SK-N-SH treated with all-trans-retinoic acid at 6 μM for 48 hours (cell line): ENCODE measurements at regions not wholly inside any gene's neighbourhood (a gene's known extent, or its start where the extent isn't known, plus 50 kb on each side); places are given as distances from the start of the nearest gene placed in this dataset.

Experiments used
- ATAC-seq: fragments of 200-7000 bp; cut with Tn5 transposase; 3 replicates; pipeline ENCODE4 v1.9.1; 2020; ENCODE audit warnings: mild to moderate bottlenecking, moderate library complexity
- BACH2 ChIP-seq: fragments of 250-450 bp; sonication (Bioruptor Pico); IDR thresholded peaks from 2 replicates; pipeline ENCODE4 v1.9.0; 2021; ENCODE audit warnings: mild to moderate bottlenecking, borderline replicate concordance
- CREB5 ChIP-seq: fragments of 250-450 bp; sonication (Bioruptor Pico); IDR thresholded peaks from 2 replicates; pipeline ENCODE4 v1.5.1; 2020; ENCODE audit warnings: low read depth, mild to moderate bottlenecking, moderate library complexity
- CSDC2 ChIP-seq: fragments of 250-450 bp; sonication (Bioruptor Pico); IDR thresholded peaks from 2 replicates; pipeline ENCODE4 v1.5.0; 2020; ENCODE audit warnings: mild to moderate bottlenecking, moderate library complexity
- CSRNP3 ChIP-seq: fragments of 250-450 bp; sonication (Bioruptor Pico); IDR thresholded peaks from 2 replicates; pipeline ENCODE4 v1.5.1; 2021; ENCODE audit warnings: mild to moderate bottlenecking, moderate library complexity
- ESRRG ChIP-seq: fragments of 250-450 bp; sonication (Bioruptor Pico); IDR thresholded peaks from 2 replicates; pipeline ENCODE4 v1.6.1; 2021; ENCODE audit warnings: mild to moderate bottlenecking
- GLIS3 ChIP-seq: fragments of 250-450 bp; sonication (Bioruptor Pico); IDR thresholded peaks from 2 replicates; pipeline ENCODE4 v1.5.0; 2020; ENCODE audit warnings: mild to moderate bottlenecking, moderate library complexity
- ISL1 ChIP-seq: fragments of 250-450 bp; sonication (Bioruptor Pico); IDR thresholded peaks from 2 replicates; pipeline ENCODE4 v2.1.2; 2022; ENCODE audit warnings: mild to moderate bottlenecking, moderate library complexity
- POU6F1 ChIP-seq: fragments of 250-450 bp; sonication (Bioruptor Pico); IDR thresholded peaks from 2 replicates; pipeline ENCODE4 v1.8.0; 2021; ENCODE audit warnings: low read depth, mild to moderate bottlenecking, moderate library complexity, borderline replicate concordance
- PPARA ChIP-seq: fragments of 250-450 bp; sonication (Bioruptor Pico); IDR thresholded peaks from 2 replicates; pipeline ENCODE4 v1.5.0; 2020; ENCODE audit warnings: mild to moderate bottlenecking, borderline replicate concordance
- RARB ChIP-seq: fragments of 250-450 bp; sonication (Bioruptor Pico); IDR thresholded peaks from 2 replicates; pipeline ENCODE4 v1.8.0; 2021; ENCODE audit warnings: mild to moderate bottlenecking, moderate library complexity
- SNAI2 ChIP-seq: fragments of 250-450 bp; sonication (Bioruptor Pico); IDR thresholded peaks from 2 replicates; pipeline ENCODE4 v1.5.0; 2020; ENCODE audit warnings: mild to moderate bottlenecking, moderate library complexity
- TCF4 ChIP-seq: fragments of 250-450 bp; sonication (Bioruptor Pico); IDR thresholded peaks from 2 replicates; pipeline ENCODE4 v1.8.0; 2021; ENCODE audit warnings: mild to moderate bottlenecking, moderate library complexity, borderline replicate concordance
- TOX ChIP-seq: fragments of 250-450 bp; sonication (Bioruptor Pico); IDR thresholded peaks from 2 replicates; pipeline ENCODE4 v1.8.0; 2021; ENCODE audit warnings: mild to moderate bottlenecking, moderate library complexity, borderline replicate concordance
- TSHZ2 ChIP-seq: fragments of 250-450 bp; sonication (Bioruptor Pico); IDR thresholded peaks from 2 replicates; pipeline ENCODE4 v1.5.0; 2020; ENCODE audit warnings: mild to moderate bottlenecking, moderate library complexity
- ZFP3 ChIP-seq: fragments of 250-450 bp; sonication (Bioruptor Pico); IDR thresholded peaks from 2 replicates; pipeline ENCODE4 v1.5.0; 2020; ENCODE audit warnings: mild to moderate bottlenecking, moderate library complexity
- ZFP30 ChIP-seq: fragments of 450-650 bp; formaldehyde crosslinking; IDR thresholded peaks from 2 replicates; pipeline ENCODE4 v1.5.0; 2022; ENCODE audit warnings: mild to moderate bottlenecking, moderate library complexity
- ZNF565 ChIP-seq: fragments of 450-650 bp; formaldehyde crosslinking; conservative IDR thresholded peaks from 2 replicates; pipeline ENCODE4 v1.5.0; 2020; ENCODE audit warnings: low read depth, mild to moderate bottlenecking, moderate library complexity
- ZNF70 ChIP-seq: fragments of 450-650 bp; formaldehyde crosslinking; IDR thresholded peaks from 2 replicates; pipeline ENCODE4 v1.5.0; 2020; ENCODE audit warnings: mild to moderate bottlenecking, moderate library complexity
- ZNF8 ChIP-seq: fragments of 450-650 bp; formaldehyde crosslinking; IDR thresholded peaks from 2 replicates; pipeline ENCODE4 v1.5.0; 2020; ENCODE audit warnings: mild to moderate bottlenecking, moderate library complexity

- peak; percentile 92 for ATAC-seq
Observed at GRCh38 chr4:124415146-124415545, 297.4 kb downstream of the ANKRD50 start.

GRCh38 chr4:124417371-124417770 lies 295.2 kb downstream of the ANKRD50 start:
- no peak for ATAC-seq
- TF ChIP-seq POU6F1 (CRISPR knock-in tag), result no peak
- TF ChIP-seq CSDC2 (CRISPR knock-in tag), result no peak
- no peak for TF ChIP-seq ZFP3
- no peak for TF ChIP-seq CSRNP3 (CRISPR knock-in tag)
- no peak for TF ChIP-seq CREB5
- no peak for TF ChIP-seq BACH2 (CRISPR knock-in tag)
- no peak for TF ChIP-seq SNAI2 (CRISPR knock-in tag)
- TF ChIP-seq RARB (CRISPR knock-in tag), result no peak
- TF ChIP-seq ZNF70 (CRISPR knock-in tag), result no peak
- TF ChIP-seq TOX (CRISPR knock-in tag), result no peak
- no peak for TF ChIP-seq ESRRG (CRISPR knock-in tag)

More at GRCh38 chr4:124415146-124415545, 297.4 kb downstream of the ANKRD50 start:
- TF ChIP-seq ZNF70 (CRISPR knock-in tag) (no peak), SNAI2 (CRISPR knock-in tag) (no peak), ZNF8 (CRISPR knock-in tag) (no peak)

GRCh38 chr4:124420166-124420695 lies 292.3 kb downstream of the ANKRD50 start:
- ATAC-seq, result no peak
- TF ChIP-seq ZFP30 (CRISPR knock-in tag), result no peak
- no peak for TF ChIP-seq ESRRG (CRISPR knock-in tag)
- no peak for TF ChIP-seq CSRNP3 (CRISPR knock-in tag)
- TF ChIP-seq PPARA (CRISPR knock-in tag), result no peak
- no peak for TF ChIP-seq ZNF8 (CRISPR knock-in tag)
- TF ChIP-seq RARB (CRISPR knock-in tag), result no peak

- TF ChIP-seq GLIS3 (CRISPR knock-in tag), result no peak
- no peak for TF ChIP-seq ZNF565 (CRISPR knock-in tag)
- no peak for TF ChIP-seq TCF4
- no peak for TF ChIP-seq ISL1 (CRISPR knock-in tag)
- TF ChIP-seq TSHZ2, result no peak
- no peak for TF ChIP-seq SNAI2 (CRISPR knock-in tag)
- TF ChIP-seq CSDC2 (CRISPR knock-in tag), result no peak
- no peak for TF ChIP-seq ESRRG (CRISPR knock-in tag)
- TF ChIP-seq PPARA (CRISPR knock-in tag), result no peak
- ATAC-seq, result peak; percentile 75
Observed at GRCh38 chr4:124423160-124423559, 289.4 kb downstream of the ANKRD50 start.
